ENCODE measurements at regions not wholly inside any gene's neighbourhood (a gene's known extent, or its start where the extent isn't known, plus 50 kb on each side); places are given as distances from the start of the nearest gene placed in this dataset.

GRCh38 chr2:16561676-16562075 is 104.0 kb downstream of the CYRIA start:
- no peak for DNase-seq

DNA sequence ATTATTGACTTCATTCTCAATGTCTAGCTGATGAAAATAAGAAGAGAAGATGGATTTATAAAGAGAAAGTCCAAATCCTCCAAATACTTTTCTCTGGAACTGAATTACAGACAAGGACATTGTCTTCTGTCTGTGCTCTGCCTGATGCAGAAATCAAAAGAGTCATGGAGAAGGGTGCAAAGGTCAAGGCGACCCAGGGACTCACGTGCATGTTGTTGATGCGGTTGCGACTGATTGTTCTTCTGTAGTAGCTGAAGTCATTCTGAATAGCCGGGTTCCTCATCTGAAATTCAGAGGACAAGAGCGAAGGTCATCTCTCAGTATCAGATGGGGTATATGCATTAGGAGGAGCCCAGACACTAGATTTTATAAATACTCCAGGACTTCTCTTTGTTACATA is 104.4 kb downstream of the CYRIA start:
- DNase-seq = no peak

DNA sequence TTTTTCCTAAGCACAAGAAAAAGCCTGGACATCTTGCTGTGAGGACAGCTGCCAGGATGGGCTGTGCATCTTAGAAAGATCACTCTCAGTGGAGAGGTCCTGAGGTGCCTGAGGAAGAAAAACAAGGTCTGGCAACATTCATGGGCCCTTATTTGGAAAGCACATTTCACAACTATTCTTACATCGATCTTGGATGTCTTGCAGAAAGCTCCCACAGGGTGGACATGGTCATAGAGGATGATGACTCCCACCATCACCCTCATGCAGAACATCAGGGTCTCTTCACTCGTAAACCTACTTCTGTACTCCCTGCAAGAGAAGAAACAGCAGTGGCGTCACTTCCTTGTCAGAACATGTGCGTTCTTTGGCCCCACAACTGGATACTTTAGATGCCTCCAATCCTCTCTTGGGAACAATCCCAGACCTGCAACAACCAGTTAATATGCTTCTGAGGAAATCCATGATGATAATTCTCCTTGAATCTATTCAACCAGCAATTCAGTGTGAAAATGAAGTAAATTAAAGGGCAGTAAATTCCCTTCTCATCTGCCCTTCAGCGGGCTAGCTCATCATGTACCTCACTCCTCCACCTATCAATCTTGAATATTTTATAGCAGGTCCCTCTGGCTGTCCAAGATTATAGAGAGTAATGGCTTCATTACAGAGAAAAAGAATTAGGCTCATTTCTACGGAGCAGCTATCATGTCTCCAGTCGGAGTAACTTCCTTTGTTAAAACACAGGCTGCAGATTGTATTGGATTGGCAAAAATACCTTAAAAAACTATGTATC is 106.2 kb downstream of the CYRIA start:
- DNase-seq = no peak

- no peak for DNase-seq
These were observed 111.5 kb downstream of the CYRIA start for GRCh38 chr2:16554060-16554583.

DNA sequence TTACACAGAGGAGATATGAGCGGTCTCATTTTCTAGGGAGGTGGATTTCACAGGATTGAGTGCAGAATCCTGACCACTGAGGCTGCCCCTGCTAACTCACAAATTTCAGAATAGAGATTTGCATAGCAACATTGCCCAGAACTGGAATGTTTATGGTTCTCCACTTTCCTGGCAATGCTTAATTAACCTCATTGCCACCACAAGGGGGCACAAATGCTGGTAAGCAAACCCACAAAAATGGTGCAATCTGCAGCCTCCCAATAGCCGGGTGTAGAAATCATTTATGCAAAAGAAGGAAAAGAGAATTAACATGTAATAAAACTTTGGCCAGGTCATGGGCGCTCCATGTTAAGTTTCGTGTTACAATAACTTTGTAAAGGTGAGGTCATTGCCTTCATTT is 112.4 kb downstream of the CYRIA start:
- no peak for DNase-seq

- DNase-seq = no peak
These were observed 113.4 kb downstream of the CYRIA start for GRCh38 chr2:16552202-16552601.

- DNase-seq = no peak
These were observed 117.6 kb downstream of the CYRIA start for GRCh38 chr2:16548036-16548435.

DNA sequence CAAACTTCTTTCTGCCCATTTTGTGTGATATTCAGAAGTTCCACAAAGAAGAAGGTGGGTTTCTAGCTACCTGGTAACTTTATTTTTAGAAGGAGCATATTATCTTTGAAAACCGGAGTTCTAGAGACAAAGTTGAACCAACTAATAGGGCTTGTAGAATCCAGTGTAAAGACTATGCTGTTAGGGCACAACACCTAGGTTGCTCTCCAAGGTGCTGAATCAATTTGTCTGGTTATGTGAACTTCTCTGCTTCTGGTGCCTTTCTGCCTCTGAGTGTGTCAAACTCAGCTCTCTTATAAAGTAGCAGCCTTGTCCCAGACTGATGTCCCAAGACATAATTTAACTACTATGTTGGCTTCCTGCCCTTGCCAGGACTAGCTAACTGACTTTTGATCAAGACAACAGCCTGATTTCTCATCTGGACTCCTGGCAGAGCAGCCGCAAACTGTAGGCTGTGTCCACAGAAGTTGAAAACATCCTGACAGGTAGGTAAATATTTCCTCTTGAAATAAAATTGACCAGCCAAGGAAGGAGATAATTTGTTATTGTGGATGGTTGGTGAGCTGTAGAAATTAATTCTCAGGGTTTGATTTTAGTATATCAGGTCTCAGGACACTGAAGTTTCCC is 119.4 kb downstream of the CYRIA start:
- DNase-seq = no peak

- no peak for DNase-seq
These were observed 126.9 kb downstream of the CYRIA start for GRCh38 chr2:16538707-16539106.

DNA sequence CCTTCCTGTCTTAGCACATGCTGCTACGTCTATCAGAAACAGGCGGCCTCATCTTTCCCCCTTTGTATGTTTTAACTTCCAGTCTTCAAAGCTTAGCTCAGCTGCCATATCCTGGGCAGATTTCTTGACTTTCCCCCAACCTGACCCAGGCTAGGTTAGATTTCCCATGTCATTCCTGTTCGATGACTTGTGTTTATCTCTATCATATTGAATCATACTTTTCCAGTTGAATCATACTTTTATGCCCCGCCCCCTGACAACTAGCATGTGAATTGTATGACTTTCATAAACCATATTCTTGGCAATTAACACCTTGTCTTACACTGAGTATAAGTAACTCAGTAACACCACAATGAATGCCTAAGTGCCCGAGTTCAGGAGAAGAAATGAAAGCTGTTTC is 128.3 kb downstream of the CYRIA start:
- DNase-seq = no peak

DNA sequence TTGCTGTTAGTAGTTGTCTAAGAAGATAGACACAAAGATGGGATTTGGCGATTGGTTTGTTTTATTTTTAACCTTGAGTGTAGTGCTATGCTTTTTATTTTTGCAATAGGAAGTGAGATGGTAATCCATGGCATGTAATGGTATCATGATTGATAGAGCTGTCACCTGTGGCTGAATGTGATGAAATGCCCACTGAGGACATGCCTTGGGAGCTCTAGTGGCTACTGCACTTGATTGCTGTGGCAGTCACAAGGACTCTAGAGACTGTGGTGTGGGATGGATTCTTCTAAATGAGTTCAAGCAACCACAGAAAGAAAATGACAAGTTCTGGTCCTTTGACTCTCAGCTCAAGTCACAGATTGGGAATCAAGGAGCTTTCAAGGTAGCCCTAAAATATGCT is 139.4 kb downstream of the CYRIA start:
- no peak for DNase-seq

GRCh38 chr2:16525265-16525887 is 140.3 kb downstream of the CYRIA start:
- DNase-seq = no peak

DNA sequence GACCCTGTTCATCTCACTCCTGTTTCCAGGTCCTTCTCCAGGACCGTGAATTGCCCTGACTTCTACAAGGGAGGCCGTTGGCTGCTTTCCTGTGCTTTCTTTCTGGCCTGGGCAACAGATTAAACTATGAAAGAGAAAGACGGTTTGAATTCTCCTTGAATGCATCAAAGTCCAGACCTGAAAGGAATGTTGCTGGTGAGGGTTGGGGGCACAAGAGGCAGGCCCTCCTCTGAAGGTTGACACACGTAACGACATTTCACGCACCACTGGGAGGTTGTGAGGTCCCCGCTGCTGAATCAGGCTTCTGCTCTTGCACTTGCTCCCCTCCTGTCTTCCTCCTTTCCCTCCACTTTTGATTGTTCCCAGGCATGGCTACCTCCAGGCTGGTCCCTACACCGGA is 141.9 kb downstream of the CYRIA start:
- no peak for DNase-seq

DNA sequence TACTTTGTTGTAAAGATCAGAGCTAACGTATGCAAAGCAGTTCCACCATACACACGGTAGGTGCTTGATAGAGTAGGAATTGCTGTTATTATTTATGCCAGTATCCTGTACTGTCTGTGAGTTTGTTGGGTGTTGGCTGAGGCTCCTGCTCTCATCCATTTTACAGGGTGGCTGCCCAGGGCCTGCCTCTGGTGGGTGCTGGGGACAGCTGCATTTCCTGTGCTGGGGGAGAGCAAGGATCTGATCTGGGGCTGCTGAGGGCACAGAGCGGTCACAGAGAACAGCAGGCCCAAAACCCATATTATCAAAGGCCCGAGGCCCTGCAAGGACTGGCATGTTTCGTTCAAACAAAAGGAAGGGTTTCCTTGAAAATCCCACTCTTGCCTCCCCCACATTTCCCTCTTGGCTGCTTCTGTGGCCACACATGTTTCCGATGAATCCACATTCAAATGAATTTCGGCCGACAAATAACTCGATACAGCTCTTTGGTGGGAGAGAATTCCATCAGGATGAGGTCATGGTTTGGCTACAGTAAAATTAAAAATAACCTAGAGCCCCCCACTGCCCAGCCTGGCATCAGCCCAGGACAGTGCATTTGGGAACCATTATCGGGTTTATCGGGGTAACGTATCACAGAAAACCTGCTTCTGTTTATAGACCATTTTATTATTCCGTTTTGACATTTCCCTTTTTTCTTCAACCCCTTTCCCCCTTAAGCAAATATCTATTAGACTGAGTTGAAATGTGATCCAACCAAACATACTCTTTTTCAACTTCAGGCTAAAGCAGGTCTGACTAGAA is 143.4 kb downstream of the CYRIA start:
- DNase-seq = no peak

DNA sequence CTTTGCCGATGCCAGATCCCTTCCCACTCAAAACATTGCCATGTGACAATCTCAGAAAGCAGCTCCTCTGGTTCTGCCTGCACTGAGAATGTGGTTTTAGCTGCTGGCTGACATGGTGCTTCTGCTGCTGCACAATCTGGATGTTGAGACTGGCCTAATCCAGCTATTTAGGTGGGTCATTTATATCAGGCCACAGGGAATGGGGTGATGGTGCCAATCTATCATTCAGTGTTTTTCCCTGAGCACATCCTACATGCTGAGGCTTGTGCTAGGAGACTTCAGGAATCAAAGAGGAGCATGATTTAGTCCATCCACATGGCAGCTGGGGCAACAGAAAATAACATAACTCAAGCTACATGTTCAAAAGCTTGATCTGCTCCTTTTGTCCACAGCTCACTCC is 144.7 kb downstream of the CYRIA start:
- no peak for DNase-seq

GRCh38 chr2:16515696-16516095 is 149.9 kb downstream of the CYRIA start:
- DNase-seq = no peak

- no peak for DNase-seq
These were observed 152.0 kb downstream of the CYRIA start for GRCh38 chr2:16513626-16514025.

GRCh38 chr2:16511041-16511440 is 154.6 kb downstream of the CYRIA start:
- DNase-seq = no peak

- DNase-seq = no peak
These were observed 156.6 kb downstream of the CYRIA start for GRCh38 chr2:16509042-16509441.

GRCh38 chr2:16508490-16508851 is 157.2 kb downstream of the CYRIA start:
- no peak for DNase-seq

DNA sequence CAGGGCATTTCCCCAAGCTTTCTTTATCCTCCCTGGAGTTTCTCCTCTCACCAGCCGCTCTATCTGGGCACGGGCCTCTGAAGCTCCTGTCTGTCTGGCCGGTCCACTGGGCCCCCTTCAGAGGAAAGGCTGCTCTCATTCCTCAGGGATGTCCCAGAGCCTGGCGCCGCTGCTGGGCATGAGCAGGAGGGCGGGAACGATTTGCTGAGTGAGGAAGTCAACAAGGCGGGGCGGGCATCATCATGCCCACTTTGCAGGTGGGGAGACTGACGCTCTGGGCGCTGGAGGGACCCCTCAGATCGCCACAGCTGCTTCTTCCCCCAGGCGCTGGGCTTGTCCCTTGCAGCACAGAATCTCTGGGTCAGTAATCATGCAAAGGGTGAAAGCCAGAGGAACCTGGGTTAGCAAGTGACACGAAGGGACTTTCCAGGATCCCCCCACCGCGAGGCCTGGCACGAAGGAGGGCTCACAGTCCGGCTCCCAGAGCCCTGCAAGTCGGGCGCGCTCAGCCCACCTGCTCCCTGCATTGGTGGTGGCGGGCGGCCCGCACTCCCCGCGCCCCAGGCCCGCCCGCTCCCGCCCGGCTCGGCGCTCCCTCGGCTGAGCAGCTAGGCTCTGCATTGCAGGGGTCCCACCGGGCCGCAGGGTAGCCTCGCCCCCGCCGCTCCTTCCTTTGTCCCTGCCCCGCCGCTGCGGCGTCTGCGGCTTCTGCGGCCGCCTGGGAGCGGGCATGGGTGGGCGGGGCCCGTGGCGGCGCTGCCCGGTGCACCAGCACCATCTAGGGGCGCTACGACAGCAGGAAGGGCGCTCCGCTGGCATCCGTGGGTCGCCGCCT is 157.8 kb downstream of the CYRIA start:
- no peak for DNase-seq

DNA sequence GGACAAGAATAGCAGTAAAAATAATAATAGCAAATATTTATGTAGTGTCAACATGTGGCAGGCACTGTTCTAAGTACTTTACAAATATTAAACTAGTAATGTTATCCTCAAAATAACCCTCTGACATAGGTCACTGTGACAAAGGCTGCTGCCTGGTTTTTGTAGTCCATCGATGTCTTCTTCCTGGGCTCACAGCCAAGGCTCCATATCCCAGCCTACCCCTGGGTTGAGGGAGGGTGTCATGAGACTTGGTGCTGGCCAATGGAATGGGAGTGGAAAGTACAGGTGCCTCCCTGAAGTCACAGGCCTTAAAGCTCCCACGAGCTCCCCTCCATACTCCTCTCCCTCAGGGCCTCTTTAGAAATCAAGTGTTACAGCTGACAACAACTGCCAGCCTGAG is 159.3 kb downstream of the CYRIA start:
- DNase-seq = no peak
